G401 (cell line): ENCODE measurements at regions not wholly inside any gene's neighbourhood (a gene's known extent, or its start where the extent isn't known, plus 50 kb on each side); places are given as distances from the start of the nearest gene placed in this dataset.
"Not testable (repeated sequence)": the region's sequence is repeated elsewhere in the genome, so short reads cannot be mapped to it uniquely, and the experiment has no call there.

Source experiments
- DNase-seq: peaks from one replicate; pipeline ENCODE4 v3.0.0-alpha.2; 2015; ENCODE audit warnings: low spot score
- in situ Hi-C: cut with HindIII; loops from 2 replicates; pipeline ENCODE4 v1.10.0; 2016; ENCODE audit warnings: low sequenced_read_pairs, mixed read lengths

GRCh38 chr5:166823360-166823759, 1468.1 kb upstream of the WWC1 start:
- in situ Hi-C loops = no loop called here
- DNase-seq = no peak

DNA sequence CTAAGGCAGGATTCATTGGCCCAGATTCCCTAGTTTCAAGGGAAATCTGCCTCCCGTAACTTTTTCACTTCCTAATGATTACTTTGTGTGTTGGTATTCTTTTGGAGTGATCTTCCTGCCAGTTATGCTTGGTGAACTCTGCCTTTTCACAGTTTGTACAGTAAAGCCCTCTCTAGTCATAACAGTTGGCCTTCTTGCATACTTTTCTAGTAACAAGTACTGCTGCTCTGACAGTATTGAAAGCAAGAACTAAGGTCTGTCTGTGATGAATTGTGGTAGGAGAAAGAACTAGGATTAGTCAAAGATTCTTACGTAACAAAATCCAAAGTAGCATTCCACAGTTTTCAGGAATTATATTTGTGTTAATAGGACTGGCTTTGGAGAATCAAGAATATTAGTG, 1457.2 kb upstream of the WWC1 start:
- in situ Hi-C loops = no loop called here
- DNase-seq = no peak

DNA sequence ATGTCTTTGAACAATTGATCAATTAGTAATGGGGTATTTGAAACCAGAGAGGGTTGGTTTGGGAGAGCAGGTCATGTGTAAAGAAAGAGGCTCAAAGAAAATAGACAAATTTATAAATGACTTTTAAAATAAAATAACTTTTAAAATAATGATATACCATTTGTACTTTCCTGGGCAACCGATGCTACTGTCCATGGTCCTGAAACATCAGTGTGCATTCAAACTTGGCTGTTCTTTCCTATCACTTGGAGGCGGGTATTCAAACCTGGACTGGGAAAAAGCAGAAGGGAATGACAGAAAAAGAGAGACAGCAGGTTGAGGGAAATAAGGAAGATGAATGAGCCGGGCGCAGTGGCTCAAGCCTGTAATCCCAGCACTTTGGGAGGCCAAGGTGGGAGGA, 1446.4 kb upstream of the WWC1 start:
- in situ Hi-C loops = no loop called here
- DNase-seq = no peak

DNA sequence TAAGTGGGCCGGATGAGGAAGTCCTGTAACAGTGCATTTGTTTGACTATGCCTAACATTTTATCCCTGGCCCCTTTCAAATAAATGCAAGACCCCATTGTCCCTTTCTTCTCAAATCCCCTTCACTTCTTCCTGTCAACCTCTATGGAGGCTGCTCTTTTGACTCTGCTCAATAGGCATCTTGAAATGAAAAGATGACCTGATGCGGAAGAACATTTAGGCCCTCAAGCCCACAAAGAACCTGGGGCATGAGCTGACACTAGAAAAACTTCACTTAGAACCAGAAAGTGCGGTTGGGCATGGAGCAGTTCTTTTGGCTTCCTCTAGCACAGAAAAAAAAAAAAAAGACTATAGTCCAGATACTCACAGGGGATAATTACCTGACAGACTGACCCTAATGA, 1434.7 kb upstream of the WWC1 start:
- in situ Hi-C loops = no loop called here
- no peak for DNase-seq

DNA sequence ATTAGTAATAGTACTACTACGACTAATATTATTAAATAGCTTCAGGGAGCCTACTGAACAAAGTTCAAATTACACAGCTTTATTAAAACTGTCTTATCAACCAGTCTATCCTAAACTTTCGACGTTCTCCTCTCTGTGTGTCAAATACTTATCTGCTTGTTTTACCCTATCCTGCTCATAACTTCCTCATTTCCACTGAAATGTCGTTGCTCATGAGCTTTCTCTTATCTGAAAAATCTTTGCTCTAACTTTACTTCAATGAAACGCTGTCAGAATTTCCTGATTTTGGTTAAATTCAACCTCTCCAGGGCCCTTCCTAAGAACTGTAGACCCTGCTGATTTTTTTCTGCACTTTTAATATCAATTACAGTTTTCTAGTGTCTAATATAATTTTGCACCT, 1431.0 kb upstream of the WWC1 start:
- DNase-seq = no peak
- in situ Hi-C loops = no loop called here

GRCh38 chr5:166862581-166862980, 1428.9 kb upstream of the WWC1 start:
- in situ Hi-C loops = no loop called here

GRCh38 chr5:166865206-166865605, 1426.2 kb upstream of the WWC1 start:
- no peak for DNase-seq
- in situ Hi-C loops = no loop called here

More at GRCh38 chr5:166862581-166862980, 1428.9 kb upstream of the WWC1 start:
- DNase-seq = no peak

DNA sequence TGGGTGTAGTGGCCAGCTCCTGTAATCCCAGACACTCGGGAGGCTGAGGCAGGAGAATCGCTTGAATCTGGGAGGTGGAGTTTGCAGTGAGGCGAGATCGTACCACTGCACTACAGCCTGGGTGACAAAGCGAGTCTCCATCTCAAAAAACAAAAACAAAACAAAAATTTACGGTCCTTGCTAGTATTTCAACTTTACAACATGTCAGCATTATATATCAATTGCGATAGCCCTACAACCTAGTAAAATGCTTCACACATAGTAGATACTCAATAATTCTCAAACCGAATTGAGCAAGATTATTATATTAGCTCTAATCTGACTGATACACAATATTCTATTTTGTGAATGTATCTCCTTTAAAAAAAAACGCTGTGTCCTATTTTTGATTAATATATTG, 1411.0 kb upstream of the WWC1 start:
- no peak for DNase-seq
- in situ Hi-C loops = no loop called here

GRCh38 chr5:166881802-166882201, 1409.6 kb upstream of the WWC1 start:
- no peak for DNase-seq
- in situ Hi-C loops = no loop called here

GRCh38 chr5:166883016-166883415, 1408.4 kb upstream of the WWC1 start:
- in situ Hi-C loops = no loop called here
- DNase-seq = no peak

- in situ Hi-C loops = no loop called here
- no peak for DNase-seq
Measured at GRCh38 chr5:166898166-166898565, 1393.3 kb upstream of the WWC1 start.

- no peak for DNase-seq
- in situ Hi-C loops = no loop called here
Measured at GRCh38 chr5:166899343-166899742, 1392.1 kb upstream of the WWC1 start.

- DNase-seq = no peak
- in situ Hi-C loops = no loop called here
Measured at GRCh38 chr5:166904571-166904970, 1386.9 kb upstream of the WWC1 start.

DNA sequence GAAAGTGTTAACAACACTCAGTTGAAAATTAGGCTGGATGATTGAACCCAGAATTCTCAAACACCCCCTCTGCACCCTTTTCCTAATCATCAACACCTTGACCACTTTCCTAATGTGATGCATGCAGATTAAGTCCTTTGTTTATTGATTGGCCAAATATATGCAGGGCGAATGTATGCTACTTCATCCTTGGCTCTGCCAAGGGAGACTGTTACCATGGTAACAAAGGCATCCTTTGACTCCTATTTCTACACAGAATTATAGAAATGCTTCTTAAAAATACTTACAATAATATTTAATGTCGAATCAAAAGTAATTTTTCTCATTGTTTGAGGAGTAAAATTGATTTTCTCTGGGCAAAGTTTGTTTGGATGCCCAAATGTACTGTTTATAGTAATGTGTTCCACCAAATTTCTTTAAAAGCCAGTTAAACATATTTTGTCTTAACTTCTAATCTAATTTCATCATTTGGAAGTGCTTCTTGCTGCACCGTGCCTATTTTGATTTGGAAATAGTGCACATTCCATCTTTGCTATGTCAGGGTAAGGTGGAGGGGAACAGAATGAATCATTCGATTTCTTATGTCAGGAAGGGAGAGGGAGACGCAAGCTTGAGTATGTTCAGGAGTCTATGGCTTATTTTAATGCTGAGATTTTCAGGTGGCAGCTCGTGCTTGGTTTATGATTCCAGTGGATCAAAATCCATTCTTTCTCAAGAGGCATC, 1384.3 kb upstream of the WWC1 start:
- in situ Hi-C loops = no loop called here
- DNase-seq = no peak

DNA sequence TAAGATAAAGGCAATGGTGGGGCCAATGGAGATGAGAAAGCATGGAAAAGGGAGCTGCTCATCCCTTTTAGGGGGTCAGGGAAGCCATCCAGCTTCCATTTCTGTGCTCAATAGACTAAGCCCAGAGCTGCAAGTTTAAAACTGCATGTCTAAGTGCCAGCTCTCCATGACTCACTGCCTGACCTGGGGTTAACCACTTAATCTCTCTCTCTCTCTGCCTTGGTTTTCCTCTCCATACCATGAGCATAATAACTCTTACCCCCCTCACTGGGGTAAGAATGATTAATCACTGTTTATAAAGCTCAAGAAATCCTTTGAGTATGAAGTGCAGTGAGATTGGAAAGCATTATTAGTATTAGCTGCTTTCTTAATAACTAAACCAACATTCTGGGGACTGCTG, 1382.4 kb upstream of the WWC1 start:
- in situ Hi-C loops = no loop called here
- no peak for DNase-seq

DNA sequence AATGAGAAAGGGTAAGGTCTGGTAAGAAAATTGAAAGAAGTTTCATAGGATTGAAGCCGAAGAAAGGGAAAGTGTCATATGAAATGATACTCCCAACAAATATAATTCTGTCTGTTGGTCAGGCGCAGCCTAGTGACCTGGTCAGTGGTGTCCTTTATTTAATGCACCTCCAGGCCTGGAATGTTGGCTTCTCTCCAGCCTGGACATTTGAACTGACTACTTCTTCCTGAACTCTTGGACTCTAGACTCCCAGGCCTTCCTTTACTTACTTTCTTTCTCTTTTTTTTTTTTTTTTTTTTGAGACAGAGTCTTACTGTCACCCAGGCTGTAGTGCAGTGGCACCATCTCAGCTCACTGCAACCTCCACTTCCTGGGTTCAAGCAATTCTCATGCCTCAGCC, 1381.5 kb upstream of the WWC1 start:
- in situ Hi-C loops = no loop called here
- DNase-seq = no peak

DNA sequence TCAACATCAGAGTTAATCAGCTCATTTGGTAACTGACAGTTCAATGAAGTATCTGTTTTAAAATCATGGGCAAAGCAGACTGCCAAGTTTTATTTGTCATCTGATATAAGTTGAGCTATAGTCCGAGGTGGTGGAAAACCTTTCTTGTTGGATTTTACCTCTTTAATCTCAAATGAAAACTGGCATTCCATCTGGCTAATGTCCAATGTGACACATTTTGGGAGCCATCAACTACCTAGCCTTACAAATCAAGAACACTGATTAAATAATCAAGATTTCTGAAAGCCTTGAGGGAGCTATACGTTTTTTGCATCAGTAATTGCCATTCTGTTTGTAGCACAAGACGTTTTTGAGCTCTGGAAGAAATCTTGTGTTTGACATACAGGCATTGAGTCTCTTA, 1380.5 kb upstream of the WWC1 start:
- in situ Hi-C loops = no loop called here
- no peak for DNase-seq

- DNase-seq = no peak
- in situ Hi-C loops = no loop called here
Measured at GRCh38 chr5:166916021-166916420, 1375.4 kb upstream of the WWC1 start.

DNA sequence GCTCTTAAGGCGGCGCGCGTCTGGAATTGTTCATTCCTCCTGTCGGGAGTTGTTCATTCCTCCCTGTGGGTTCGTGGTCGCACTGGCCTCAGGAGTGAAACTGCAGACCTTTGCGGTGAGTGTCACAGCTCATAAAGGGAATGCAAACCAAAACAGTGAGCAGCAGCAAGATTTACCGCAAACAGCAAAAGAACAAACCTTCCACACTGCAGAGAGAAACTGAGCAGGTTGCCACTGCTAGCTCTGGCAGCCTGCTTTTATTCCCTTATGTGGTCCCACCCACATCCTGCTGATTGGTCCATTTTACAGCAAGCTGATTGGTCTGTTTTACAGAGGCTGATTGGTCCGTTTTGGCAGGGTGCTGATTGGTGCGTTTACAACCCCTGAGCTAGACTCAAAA, 1365.3 kb upstream of the WWC1 start:
- in situ Hi-C loops = no loop called here
- no peak for DNase-seq

GRCh38 chr5:166926806-166927475, 1364.5 kb upstream of the WWC1 start:
- DNase-seq, in situ Hi-C loops: not testable (repeated sequence)

GRCh38 chr5:166936351-166936750, 1355.1 kb upstream of the WWC1 start:
- in situ Hi-C loops = no loop called here
- no peak for DNase-seq
